ENCODE measurements at regions not wholly inside any gene's neighbourhood (a gene's known extent, or its start where the extent isn't known, plus 50 kb on each side); places are given as distances from the start of the nearest gene placed in this dataset.

DNA sequence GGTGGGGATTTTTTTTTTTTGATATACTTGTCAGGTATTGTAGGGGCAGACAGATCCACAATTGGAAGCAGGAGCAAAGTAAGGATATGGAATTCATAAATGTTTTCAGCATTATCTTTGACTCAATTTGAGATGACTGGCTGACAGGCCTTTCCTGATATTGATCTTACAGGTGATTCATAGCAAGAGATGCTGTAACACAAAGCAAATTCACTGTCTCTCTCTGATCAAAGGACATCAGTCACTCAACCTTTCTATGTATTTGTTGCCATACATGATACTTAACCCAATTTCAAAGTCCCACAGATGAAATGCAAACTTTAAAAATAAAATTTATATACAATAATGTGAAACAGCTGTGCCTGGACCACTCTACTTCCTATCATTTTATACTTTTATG is 1506.9 kb downstream of the AACS start:
- Mint-ChIP-seq H3K27me3 (ENCODE audit: insufficient read depth, low read depth, poor library complexity) (peaks cover 15% of the 10 kb centered on the region), H3K36me3 (ENCODE audit: low read depth) (peaks cover 53% of the 10 kb centered on the region), H3K4me3 (no peak overlapping the region), H3K4me1 (no peaks in the 10 kb centered on the region), H3K27ac (no peak overlapping the region), H3K9me3 (peaks cover 97% of the 10 kb centered on the region)
- ATAC-seq (no peak), DNase-seq (ENCODE audit: low spot score) (no peak)
- TF ChIP-seq NANOG (IDR thresholded peaks at IDR 0.05; ENCODE audit: borderline replicate concordance) (no peak), ZNF331 (CRISPR knock-in tag; IDR thresholded peaks at IDR 0.05; ENCODE audit: low read depth) (no peak)
- no peak overlapping the region for H2AFZ ChIP-seq
- no peaks in the 10 kb centered on the region for H3K27me3 ChIP-seq (ENCODE audit: insufficient read depth)
- H3K27ac ChIP-seq (ENCODE audit: low read depth), result no peak overlapping the region
- H3K36me3 ChIP-seq (ENCODE audit: insufficient read depth), result no peaks in the 10 kb centered on the region
- H3K4me3 ChIP-seq, result no peak overlapping the region
- no peaks in the 10 kb centered on the region for H3K4me1 ChIP-seq (ENCODE audit: insufficient read depth)
- no peaks in the 10 kb centered on the region for H3K9me2 ChIP-seq (ENCODE audit: insufficient read depth)
- H4K20me1 ChIP-seq (replicated peaks; ENCODE audit: insufficient read depth), result no peaks in the 10 kb centered on the region
- H3K4me2 ChIP-seq, result no peak overlapping the region
- H3F3A ChIP-seq (replicated peaks; ENCODE audit: low read depth), result no peaks in the 10 kb centered on the region
- no peaks in the 10 kb centered on the region for H3K79me2 ChIP-seq (replicated peaks; ENCODE audit: insufficient read depth)

DNA sequence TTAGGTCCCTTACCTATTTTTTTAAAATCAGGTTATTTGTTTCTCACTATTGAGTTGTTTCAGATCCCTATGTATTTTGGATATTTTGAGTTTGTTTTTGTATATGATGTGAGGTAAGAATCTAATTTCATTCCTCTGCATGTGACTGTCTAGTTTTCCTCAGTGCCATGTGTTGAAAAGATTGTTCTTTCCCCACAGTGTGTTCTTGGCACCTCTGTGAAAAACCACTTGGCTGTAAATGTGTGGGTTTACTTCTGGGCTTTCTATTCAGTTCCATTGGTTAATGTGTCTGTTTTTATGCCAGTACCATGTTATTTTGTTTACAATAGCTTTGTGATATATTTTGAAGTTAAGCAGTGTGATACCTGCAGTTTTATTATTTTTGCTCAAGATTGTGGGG is 1516.4 kb downstream of the AACS start:
- Histone ChIP-seq H2AFZ (no peak overlapping the region), H3K4me2 (no peak overlapping the region), H3K9me2 (ENCODE audit: insufficient read depth) (no peaks in the 10 kb centered on the region), H3K27ac (ENCODE audit: low read depth) (no peak overlapping the region), H3K4me3 (no peak overlapping the region), H3F3A (replicated peaks; ENCODE audit: low read depth) (no peaks in the 10 kb centered on the region), H3K4me1 (ENCODE audit: insufficient read depth) (no peaks in the 10 kb centered on the region), H3K79me2 (replicated peaks; ENCODE audit: insufficient read depth) (no peaks in the 10 kb centered on the region), H3K36me3 (ENCODE audit: insufficient read depth) (no peaks in the 10 kb centered on the region), H3K27me3 (ENCODE audit: insufficient read depth) (no peaks in the 10 kb centered on the region), H4K20me1 (replicated peaks; ENCODE audit: insufficient read depth) (no peaks in the 10 kb centered on the region)
- Mint-ChIP-seq H3K27me3 (ENCODE audit: insufficient read depth, low read depth, poor library complexity) (peaks cover 4% of the 10 kb centered on the region), H3K4me3 (no peak overlapping the region), H3K27ac (no peak overlapping the region), H3K4me1 (no peaks in the 10 kb centered on the region), H3K36me3 (ENCODE audit: low read depth) (peaks cover 31% of the 10 kb centered on the region), H3K9me3 (peaks cover 19% of the 10 kb centered on the region)
- ATAC-seq (no peak), DNase-seq (ENCODE audit: low spot score) (no peak)
- TF ChIP-seq, protein P1, sequence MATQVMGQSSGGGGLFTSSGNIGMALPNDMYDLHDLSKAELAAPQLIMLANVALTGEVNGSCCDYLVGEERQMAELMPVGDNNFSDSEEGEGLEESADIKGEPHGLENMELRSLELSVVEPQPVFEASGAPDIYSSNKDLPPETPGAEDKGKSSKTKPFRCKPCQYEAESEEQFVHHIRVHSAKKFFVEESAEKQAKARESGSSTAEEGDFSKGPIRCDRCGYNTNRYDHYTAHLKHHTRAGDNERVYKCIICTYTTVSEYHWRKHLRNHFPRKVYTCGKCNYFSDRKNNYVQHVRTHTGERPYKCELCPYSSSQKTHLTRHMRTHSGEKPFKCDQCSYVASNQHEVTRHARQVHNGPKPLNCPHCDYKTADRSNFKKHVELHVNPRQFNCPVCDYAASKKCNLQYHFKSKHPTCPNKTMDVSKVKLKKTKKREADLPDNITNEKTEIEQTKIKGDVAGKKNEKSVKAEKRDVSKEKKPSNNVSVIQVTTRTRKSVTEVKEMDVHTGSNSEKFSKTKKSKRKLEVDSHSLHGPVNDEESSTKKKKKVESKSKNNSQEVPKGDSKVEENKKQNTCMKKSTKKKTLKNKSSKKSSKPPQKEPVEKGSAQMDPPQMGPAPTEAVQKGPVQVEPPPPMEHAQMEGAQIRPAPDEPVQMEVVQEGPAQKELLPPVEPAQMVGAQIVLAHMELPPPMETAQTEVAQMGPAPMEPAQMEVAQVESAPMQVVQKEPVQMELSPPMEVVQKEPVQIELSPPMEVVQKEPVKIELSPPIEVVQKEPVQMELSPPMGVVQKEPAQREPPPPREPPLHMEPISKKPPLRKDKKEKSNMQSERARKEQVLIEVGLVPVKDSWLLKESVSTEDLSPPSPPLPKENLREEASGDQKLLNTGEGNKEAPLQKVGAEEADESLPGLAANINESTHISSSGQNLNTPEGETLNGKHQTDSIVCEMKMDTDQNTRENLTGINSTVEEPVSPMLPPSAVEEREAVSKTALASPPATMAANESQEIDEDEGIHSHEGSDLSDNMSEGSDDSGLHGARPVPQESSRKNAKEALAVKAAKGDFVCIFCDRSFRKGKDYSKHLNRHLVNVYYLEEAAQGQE (IDR thresholded peaks at IDR 0.05; ENCODE audit: unreplicated experiment), result no peak
- no peak for TF ChIP-seq CREB1 (CRISPR knock-in tag; IDR thresholded peaks at IDR 0.05; ENCODE audit: low read depth)
- TF ChIP-seq NANOG (IDR thresholded peaks at IDR 0.05; ENCODE audit: borderline replicate concordance), result no peak
- TF ChIP-seq EZH2 (IDR thresholded peaks at IDR 0.05; ENCODE audit: low read depth, unreplicated experiment), result no peak
- TF ChIP-seq, protein P2, sequence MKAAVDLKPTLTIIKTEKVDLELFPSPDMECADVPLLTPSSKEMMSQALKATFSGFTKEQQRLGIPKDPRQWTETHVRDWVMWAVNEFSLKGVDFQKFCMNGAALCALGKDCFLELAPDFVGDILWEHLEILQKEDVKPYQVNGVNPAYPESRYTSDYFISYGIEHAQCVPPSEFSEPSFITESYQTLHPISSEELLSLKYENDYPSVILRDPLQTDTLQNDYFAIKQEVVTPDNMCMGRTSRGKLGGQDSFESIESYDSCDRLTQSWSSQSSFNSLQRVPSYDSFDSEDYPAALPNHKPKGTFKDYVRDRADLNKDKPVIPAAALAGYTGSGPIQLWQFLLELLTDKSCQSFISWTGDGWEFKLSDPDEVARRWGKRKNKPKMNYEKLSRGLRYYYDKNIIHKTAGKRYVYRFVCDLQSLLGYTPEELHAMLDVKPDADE (IDR thresholded peaks at IDR 0.05), result no peak

DNA sequence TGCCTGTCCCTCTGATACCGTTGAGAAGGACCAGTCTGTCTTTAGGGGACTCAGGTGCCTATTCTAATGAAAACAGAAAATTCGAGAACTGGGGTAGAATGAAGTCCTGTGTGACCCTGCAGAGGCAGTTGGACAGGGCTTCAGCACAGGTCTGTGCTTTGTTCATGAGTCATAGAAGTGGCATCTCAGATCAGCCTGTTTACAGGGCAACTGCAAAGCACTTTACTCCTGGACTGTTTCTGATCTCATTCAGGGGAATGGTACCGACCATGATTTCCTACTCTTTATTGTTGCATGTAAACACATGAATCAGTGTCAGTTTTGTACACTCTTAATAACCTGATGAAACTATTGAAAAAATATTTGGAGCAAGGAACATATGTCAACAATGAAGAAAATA is 1517.0 kb downstream of the AACS start:
- H3K9me2 ChIP-seq (ENCODE audit: insufficient read depth), result no peaks in the 10 kb centered on the region
- H3K36me3 ChIP-seq (ENCODE audit: insufficient read depth), result no peaks in the 10 kb centered on the region
- no peaks in the 10 kb centered on the region for H4K20me1 ChIP-seq (replicated peaks; ENCODE audit: insufficient read depth)
- no peaks in the 10 kb centered on the region for H3K4me1 Mint-ChIP-seq
- peaks cover 28% of the 10 kb centered on the region for H3K36me3 Mint-ChIP-seq (ENCODE audit: low read depth)
- H3K27ac ChIP-seq (ENCODE audit: low read depth), result no peak overlapping the region
- no peak overlapping the region for H3K4me3 ChIP-seq
- H3K4me1 ChIP-seq (ENCODE audit: insufficient read depth), result no peaks in the 10 kb centered on the region
- no peak overlapping the region for H3K27ac Mint-ChIP-seq
- peaks cover 13% of the 10 kb centered on the region for H3K9me3 Mint-ChIP-seq
- H3F3A ChIP-seq (replicated peaks; ENCODE audit: low read depth), result no peaks in the 10 kb centered on the region
- no peaks in the 10 kb centered on the region for H3K27me3 Mint-ChIP-seq (ENCODE audit: insufficient read depth, low read depth, poor library complexity)
- H3K4me3 Mint-ChIP-seq, result no peak overlapping the region
- H3K27me3 ChIP-seq (ENCODE audit: insufficient read depth), result no peaks in the 10 kb centered on the region
- ATAC-seq (no peak), DNase-seq (ENCODE audit: low spot score) (no peak)
- H3K79me2 ChIP-seq (replicated peaks; ENCODE audit: insufficient read depth), result no peaks in the 10 kb centered on the region
- H3K4me2 ChIP-seq, result no peak overlapping the region
- H2AFZ ChIP-seq, result no peak overlapping the region
- TF ChIP-seq POLR2AphosphoS5 (IDR thresholded peaks at IDR 0.05; ENCODE audit: low read depth), result no peak
- TF ChIP-seq, protein P2 (IDR thresholded peaks at IDR 0.05), result no peak
- TF ChIP-seq ZNF331 (CRISPR knock-in tag; IDR thresholded peaks at IDR 0.05; ENCODE audit: low read depth), result no peak
- no peak for TF ChIP-seq CREB1 (CRISPR knock-in tag; IDR thresholded peaks at IDR 0.05; ENCODE audit: low read depth)
